Prostate gland (tissue), 2 donors: ENCODE measurements at regions not wholly inside any gene's neighbourhood (a gene's known extent, or its start where the extent isn't known, plus 50 kb on each side); places are given as distances from the start of the nearest gene placed in this dataset.

Source experiments
- CTCF ChIP-seq, 4 experiments: fragments of 200-600 bp in 2 of 4; fragments of 450-650 bp in 2 of 4; sonication (generic) in 2 of 4; IDR thresholded peaks; 1 replicate in 3 of 4; 2 replicates in 1 of 4; pipeline ENCODE4 v1.5.1; 2016 to 2019; ENCODE audit warnings: antibody characterized with exemption in 4 of 4, mild to moderate bottlenecking in 2 of 4, moderate library complexity in 2 of 4
- POLR2A ChIP-seq: fragments of 450-650 bp; IDR thresholded peaks from one replicate; pipeline ENCODE4 v1.6.1; 2016; ENCODE audit warnings: antibody characterized with exemption, mild to moderate bottlenecking
- POLR2AphosphoS5 ChIP-seq: sonication (generic); formaldehyde crosslinking; IDR thresholded peaks from one replicate; pipeline ENCODE4 v1.6.1; 2017; ENCODE audit warnings: antibody characterized with exemption

GRCh38 chr18:54515149-54515548 is 75.9 kb upstream of the DYNAP start:
- TF ChIP-seq CTCF (IDR thresholded peaks at IDR 0.05) (no peak), POLR2A (no peak), POLR2AphosphoS5 (no peak)
